Activated CD8-positive, alpha-beta memory T cell treated with anti-CD3 and anti-CD28 coated beads, Interleukin-2, amount 50 U/mL, for 24 hours (primary cell): ENCODE measurements at regions not wholly inside any gene's neighbourhood (a gene's known extent, or its start where the extent isn't known, plus 50 kb on each side); places are given as distances from the start of the nearest gene placed in this dataset.
"Not testable (repeated sequence)": the region's sequence is repeated elsewhere in the genome, so short reads cannot be mapped to it uniquely, and the experiment has no call there.

Experiments
- DNase-seq: peaks from one replicate; pipeline ENCODE4 v3.0.0-alpha.2; 2020; ENCODE audit errors: extremely low read depth

DNA sequence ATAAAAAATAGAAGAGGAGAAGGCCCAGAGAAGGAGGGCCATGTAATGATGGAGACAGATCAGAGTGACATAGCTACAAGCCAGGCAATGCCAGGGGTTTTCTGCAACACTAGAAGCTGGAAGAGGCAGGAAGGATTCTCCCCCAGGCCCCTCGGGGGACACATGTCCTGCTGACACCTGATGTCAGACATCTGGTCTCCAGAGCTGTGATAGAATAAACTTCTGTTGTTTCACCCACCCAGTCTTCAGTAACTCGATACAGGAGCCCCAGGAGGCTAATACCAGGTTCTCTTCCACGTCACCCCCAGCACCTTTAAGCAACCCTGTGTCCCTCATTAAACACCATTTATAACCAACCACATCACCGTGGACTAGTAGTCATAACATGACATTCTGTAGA, 94.9 kb downstream of the TMEM130 start:
- no peak for DNase-seq

DNA sequence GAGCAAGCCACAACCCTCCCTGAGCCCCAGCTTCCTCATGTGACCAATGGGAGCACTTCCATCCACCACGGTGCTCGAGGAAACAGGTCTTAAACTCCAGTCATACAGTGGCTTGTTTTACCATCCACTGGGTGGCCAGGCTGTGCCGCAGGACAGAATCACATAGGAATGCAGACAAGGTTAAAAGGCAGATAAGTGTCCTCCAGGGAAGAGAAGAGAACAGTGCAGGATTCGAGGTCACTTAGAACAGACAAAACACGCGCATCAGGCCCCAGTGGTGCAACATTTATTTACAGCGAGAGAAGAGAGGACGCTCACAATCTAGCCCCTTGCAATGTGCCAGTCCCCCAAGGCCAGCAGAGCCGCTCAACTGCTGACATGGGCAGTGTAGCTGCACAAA, 92.8 kb downstream of the TMEM130 start:
- DNase-seq: no peak

DNA sequence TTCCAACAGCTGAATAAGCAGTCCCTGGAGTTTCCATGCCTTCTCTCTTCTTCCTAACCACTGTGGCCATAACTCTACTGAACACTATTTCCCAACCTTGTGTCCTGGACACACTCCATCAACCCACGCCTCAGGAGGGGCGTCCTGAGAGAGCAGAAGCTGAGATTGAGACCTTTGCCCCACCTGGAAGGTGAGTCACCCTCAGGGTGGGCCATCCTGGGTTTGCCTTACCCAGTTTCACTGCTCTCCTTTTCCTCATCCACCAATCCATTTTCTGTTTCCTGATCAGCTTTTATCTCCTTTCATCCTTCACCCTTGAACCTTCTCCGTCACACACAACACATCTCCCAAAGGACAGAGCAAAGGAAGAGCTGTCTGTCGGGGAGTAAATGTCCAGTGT, 91.4 kb downstream of the TMEM130 start:
- DNase-seq: no peak

DNA sequence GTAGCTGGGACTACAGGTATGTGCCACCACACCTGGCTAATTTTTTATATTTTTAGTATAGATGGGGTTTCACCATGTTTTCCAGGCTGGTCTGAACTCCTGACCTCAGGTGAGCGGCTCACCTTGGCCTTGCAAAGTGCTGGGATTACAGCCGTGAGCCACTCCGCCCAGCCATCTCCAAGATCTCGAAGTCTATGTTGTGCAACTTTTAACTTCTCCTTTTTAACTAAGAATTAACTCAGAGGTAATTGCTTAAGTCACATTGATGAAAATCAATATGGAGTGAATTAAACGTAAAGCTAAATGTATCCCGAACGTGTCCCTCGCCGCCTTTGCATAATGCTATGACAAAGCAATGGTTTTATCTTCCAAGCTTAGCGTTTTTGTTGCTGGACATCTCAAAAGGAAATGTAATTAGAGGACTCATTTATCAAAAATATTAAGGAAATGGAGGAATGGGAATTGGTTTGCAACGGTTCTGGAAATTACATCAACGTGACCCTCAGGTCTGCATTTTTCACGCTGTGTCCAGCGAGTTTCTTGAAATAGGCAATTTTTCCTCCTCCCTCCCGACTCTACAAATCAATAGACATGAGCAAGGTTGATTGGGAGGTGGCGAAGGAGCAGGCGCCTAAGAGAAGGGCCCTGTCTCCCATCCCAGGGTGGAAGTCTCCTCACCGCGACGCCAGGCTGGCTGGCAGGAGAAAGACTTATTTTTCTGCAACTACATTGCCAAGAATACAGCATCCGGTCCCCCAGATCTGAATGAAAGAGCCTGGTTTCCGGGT, 89.8 kb downstream of the TMEM130 start:
- no peak for DNase-seq

DNA sequence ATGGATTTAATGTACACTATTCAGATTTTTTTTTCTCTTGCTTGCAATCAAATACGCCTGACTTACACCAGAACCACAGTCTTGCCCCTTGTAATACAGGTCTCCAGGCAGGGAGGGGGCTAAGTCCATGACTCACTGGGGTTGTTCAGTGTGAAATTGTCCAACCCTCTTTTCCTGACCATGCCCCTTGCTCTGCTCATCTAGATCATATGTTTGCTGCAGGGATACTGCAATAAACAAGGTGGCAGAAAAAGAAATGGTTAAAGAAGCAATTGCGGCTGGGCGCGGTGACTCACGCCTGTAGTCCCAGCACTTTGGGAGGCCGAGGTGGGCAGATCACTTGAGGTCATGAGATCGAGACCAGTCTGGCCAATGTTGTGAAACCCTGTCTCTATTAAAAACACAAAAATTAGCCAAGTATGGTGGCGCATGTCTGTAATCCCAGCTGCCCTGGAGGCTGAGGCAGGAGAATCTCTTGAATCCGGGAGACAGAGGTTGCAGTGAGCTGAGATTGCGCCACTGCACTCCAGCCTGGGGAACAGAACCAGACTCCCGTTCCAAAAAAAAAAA, 85.5 kb downstream of the TMEM130 start:
- DNase-seq: no peak

DNA sequence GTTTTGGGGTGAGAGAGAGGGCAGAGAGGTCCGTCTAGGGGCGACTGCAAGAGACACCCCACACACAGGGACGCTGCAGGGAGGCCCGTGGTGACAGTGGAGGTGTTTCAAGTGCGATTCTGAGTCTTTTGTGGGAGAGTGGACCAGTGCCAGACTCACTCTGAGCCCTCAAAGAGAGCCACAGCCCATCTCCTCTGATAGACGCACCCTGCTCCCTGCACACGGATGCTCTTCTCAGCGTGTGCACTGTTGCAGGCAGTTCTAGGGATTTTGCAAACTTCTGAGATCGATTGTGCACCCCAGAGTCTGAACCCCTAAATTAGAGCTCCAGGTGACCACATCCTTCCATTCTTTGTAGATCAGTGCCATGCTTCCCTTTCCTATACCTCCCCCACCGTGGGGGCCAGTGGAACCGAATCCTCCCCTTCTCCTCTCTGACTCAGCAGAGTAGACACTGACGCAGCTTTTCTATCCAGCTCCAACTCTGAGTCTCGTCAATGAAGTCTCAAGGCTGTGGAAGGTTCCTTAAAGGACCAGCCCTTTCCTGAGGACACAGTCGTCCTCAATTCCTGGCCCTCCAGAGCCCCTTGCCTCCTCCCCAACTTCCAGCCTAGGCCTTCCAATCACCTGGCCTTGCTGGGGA, 83.8 kb downstream of the TMEM130 start:
- no peak for DNase-seq

DNA sequence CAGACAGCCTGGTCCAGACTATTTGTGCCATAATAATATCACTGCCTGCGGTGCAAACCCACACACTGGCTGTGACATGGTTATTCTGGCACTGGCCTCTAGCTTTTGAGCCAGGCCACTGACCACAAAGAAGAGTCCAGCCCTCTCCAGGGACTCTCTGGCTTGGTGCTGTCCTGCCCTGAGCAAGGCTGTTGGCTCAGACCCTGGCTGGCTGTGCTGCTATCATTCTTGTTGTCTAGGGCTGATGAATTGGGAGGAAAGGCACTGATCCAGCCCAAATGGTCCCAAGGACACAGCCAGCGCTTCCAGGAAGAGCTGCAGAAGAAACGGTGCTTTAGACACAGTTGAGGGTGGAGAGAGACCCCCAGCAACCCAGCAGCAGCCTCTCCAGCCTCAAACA, 80.8 kb downstream of the TMEM130 start:
- no peak for DNase-seq

DNA sequence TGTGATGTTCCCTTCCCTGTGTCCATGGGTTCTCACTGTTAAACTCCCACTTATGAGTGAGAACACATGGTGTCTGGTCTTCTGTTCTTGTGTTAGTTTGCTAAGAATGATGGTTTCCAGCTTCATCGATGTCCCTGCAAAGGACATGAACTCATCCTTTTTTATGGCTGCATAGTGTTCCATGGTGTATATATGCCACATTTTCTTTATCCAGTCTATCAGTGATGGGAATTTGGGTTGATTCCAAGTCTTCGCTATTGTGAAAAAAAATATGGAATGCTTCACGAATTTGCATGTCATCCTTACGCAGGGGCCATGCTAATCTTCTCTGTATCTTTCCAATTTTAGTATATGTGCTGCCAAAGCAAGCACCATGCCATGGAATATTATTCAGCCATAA, 75.4 kb downstream of the TMEM130 start:
- DNase-seq: not testable (repeated sequence)

DNA sequence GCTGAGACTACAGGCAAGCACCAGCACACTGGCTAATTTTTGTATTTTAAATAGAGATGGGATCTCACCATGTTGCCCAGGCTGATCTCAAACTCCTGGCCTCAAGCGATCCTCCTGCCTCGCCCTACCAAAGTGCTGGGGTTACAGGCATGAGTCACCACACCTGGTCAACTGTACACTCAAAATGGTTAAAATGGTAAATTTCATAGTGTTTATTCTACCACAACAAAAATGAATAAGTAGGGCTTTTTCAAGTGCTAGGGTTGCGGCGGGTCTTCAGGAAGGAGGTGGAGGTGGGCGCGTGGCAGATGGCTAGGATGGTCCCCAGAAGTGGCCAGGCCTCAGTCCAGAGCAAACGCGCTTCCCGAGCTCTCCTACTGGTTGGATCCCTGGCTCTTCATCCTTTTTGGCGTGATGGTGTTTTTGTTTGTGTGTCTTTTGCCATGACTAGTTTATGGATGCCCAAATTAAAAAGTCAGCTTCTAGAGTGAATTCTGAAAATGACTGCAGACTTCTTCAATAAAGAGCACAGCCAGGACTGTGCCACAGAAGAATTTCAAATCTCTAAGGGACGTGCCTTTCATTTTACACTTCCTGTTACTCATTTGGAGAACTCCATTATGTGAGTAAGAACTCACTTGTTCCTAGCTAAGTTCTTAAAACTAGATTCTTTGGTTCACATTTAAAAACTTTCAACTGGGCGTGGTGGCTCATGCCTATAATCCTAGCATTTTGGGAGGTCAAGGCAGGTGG, 73.9 kb downstream of the TMEM130 start:
- DNase-seq: no peak
